ELR (cell line): ENCODE measurements at regions not wholly inside any gene's neighbourhood (a gene's known extent, or its start where the extent isn't known, plus 50 kb on each side); places are given as distances from the start of the nearest gene placed in this dataset.
A peak's percentile ranks its signal among the peaks of the same experiment; 100 is the strongest.

Source experiments
- DNase-seq: peaks from one replicate; pipeline ENCODE4 v3.0.0-alpha.2; 2015; ENCODE audit warnings: low read depth

DNA sequence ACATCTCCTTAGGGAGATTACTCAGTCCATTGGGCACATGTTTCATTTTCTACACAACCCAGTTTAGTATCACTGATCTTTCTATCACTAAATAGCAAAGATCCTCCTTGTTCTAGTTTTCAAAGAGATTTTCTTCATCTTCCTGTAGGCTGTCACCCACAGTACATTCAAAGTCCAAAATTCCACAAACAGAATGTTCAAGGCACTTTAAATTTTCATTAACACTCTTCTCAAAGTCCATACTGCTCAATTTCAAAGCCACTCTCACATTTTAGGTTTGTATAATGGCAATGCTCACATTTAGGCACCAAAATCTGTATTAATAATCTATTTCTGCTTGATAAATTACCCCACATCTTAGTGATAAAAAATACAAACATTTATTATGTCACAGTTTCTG lies 152.8 kb downstream of the FSIP2 start:
- DNase-seq = no peak

DNA sequence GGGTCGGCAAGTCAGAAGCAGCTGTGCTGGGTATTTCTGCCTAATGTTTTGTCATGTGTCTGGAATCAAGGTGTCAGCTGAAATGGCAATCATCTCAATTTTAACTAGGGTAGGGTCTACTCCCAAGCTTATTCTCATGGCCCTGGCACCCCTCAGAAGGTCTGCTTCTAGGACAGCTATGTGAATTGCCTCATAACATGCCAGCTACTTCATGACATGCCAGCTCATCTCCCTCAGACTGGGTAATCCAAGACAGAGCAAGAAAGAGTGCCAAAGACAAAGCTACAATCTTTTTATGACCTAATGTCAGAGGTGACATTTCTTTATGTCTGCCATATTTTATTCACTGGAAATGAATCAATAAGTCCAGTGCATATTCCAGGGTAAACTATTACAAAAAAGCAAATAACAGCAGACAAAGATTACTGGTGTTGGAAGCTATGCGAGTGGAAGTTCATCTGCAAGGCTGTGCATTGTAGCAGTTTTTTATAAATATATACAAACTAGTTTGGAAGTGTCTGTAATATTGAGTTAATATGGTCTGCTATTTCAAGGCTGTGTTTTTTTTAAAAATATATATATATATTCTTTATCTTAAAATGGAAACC lies 153.3 kb downstream of the FSIP2 start:
- DNase-seq = no peak

- no peak for DNase-seq
These were observed 153.9 kb downstream of the FSIP2 start for GRCh38 chr2:185892484-185892883.

DNA sequence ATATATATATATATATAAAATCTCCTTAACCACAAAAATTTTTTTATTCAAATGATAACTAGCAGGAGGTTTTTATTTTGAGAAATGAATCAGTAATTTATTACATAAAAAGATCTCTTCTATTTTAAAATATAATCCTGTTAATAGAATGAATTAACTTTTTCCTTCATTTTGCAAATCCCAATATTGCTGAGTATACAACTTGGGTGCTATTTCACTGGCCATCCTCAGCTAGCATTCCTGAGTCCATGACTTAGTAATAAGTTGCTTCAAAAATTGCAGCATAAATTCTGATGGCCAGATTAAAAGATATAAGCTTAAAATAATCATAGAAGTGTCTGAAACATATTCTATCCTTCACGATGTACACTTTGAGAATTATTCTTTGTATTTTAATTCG lies 155.6 kb downstream of the FSIP2 start:
- DNase-seq = no peak

DNA sequence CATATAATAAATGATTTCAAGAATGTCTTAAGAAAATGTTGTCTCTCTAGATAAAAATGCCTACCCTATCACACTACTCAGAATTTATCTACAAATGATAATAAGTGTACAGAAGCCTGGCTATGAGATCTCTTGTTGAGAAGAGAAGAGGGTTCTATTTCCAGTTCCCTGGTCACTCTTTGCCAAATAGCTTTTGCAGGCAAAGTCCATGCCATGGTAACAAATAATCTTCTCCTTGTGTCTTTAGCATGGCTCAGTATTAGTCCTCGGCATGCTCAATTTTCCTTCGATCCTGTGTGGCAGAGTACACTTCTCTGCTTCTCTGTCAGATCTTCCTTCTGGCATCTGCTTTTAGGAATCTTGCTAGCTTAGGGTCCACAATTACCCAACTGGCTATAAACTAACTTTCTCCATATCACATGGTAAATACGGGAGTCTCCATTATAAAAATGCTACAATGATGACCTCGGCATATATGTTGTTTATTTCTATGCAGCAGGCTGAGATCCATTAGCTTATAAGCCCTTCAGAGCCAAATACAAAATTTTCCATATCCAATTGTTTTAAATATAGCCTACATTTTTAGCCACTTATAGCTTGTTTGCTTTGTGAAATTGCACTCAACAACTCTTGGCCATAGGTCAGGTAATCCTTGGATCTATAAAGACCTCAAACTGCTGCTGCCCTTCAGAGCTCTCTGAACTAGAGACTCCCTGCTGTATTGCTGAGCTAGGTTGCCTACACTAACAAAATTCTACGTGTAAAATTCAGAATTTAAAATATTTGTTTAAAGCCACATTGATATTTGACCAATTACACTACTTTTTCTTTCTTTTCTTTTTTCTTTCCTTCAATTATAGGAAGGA lies 157.5 kb downstream of the FSIP2 start:
- no peak for DNase-seq

GRCh38 chr2:185899366-185899765 lies 160.8 kb downstream of the FSIP2 start:
- no peak for DNase-seq

DNA sequence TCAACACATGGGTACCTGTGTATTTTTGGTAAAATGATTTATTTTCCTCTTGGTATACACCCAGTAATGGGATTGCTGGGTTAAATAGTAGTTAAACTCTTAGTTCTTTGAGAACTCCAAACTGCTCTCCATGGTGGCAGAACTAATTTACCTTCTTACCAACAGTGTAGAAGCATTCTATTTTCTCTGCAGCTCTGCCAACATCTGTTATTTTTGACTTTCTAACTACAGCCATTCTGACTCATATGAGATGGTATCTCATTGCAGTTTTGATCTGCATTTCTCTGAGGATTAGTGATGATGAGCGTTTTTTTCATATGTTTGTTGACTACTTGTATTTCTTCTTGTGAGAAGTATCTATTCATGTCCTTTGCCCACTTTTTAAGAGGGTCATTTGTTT lies 180.6 kb downstream of the FSIP2 start:
- peak; percentile 52 for DNase-seq

- DNase-seq = no peak
These were observed 182.6 kb downstream of the FSIP2 start for GRCh38 chr2:185921048-185921756.

DNA sequence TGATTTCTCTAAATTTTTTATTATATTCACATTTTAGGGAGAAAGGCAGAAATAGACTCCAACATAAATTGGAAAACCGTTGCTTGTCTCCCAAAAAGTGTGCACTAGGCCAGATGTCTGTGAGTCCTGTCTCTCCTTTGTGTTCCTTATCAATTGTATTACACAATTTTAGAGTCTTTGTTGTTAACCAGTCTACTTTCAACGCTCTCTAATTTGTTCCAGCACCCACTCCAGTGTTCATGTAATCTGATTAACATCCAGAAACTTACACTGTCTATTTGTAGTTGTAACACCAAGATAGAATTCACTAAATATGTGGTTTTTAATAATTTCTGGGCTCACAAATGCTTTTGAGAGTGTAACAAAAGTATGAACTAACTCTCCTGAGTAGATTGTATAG lies 195.6 kb downstream of the FSIP2 start:
- no peak for DNase-seq

- no peak for DNase-seq
These were observed 201.3 kb downstream of the FSIP2 start for GRCh38 chr2:185939858-185940257.

DNA sequence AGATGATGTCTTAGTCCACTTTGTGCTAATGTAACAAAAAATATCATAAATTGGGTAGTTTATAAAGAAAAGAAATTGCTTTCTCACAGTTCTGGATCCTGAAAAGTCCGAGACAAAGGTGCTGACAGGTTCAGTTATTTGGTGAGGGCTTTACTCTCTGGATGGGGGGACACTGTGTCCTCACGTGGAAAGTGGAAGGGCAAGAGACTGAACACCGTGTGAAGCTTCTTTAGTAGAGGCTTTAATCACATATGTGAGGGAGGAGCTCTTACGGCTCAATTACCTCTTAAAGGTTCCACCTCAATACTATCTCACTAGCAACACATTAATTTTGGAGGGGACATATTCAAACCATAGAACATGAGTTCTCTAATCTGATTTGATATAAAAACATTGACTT lies 204.3 kb downstream of the FSIP2 start:
- no peak for DNase-seq

DNA sequence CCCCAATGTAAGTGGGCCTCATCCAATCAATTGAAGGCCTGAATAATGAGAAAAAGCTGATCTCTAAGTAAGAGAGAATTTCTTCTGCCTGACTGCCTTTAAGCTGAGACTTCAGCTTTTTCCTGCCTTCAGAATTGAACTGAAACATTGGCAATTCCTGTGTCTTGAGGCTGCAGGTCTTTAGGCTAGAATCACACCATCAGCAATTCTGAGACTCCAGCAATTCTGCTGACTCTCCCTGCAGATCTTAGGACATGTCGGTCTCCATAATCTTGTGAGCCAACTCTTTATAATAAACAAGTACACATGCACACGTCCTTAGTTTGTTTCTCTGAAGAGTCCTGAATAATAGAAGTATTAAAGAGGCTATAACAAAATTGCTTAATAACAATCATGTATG lies 209.1 kb downstream of the FSIP2 start:
- DNase-seq = no peak

DNA sequence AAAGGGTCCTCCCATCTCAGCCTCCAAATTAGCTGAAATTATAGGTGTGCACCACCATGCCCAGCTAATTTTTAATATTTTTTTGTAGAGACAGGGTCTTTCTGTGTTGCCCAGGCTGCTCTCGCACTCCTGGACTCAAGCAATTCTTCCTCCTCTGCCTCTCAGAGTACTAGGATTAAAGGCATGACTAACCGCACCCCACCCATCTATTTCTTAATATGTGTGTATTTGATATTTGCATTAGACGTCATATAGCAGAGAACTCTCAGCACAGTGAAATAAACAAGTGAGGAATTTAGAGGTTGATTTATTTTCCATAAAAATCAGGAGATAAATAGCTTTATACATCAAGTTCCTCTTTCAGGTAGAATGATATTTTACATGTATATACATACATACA lies 213.5 kb downstream of the FSIP2 start:
- DNase-seq = no peak

- DNase-seq = no peak
These were observed 215.8 kb downstream of the FSIP2 start for GRCh38 chr2:185954389-185954788.

DNA sequence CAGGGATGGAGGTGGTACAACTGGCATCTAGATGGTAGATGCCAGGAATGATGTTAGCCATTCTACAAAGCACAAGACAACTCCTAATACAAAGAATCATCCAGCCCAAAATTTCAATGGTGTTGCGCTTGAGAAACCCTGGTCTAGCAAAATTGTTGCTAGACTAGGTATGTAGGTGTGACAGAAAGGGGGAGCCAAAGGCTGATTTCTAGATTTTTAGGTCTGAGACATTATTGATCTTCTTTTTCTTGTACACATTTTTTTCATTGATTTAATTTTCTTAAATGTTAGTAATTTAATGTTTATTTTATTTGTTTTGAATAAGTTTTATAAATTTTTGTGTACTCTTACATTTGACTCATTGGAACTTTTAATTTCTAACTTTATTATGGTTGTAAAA lies 216.4 kb downstream of the FSIP2 start:
- no peak for DNase-seq

DNA sequence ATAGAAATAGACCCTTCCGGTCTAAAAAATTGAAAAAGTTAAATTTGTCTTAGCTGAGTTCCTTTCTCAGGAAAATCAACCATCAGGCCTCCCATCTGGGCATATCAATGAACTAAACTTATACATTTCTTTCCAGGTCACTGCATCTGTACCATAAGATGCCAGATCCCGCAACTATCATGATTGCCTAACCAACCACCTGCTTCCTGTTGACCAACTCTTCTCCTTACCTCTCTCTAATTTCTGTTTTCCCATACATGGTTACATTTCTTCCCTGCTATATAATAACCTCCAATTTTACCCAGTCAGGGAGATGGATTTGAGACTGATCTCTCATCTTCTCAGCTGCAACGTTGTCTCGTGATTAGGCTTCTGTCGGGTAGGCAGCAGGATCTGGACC lies 228.7 kb downstream of the FSIP2 start:
- DNase-seq = no peak

DNA sequence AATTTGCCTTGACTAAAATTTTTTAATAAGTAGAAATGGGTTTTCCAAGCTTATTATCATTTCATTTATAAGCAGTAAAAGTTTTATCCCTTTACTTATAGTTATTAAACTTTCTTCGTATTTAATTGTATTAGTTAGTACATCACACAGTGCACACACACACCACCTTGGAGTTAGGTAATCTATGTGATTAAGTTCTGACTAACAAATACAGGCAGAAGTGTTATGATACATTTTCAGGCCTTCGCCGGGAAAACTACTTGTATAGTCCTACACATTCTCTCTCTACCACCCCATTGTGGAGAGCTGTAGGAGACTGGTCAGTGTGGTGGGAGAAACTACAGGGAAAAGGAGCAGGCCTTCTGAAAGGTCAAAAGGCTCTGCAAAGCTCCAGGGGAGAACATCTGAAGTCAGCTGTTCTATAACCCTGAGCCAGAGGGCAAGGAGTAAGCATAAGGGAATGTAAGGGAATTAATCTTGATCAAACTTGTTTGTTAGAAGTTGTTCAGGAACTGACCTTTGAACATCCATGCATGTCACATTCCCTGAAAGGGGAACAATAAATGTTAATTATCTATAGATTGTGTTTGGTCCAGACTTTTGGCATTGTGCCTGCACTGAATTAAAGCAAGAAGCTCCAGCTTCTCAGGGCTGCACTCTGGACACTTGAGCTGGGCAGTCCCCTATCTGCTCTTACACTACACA lies 231.7 kb downstream of the FSIP2 start:
- DNase-seq = no peak

GRCh38 chr2:185978634-185979407 lies 240.2 kb downstream of the FSIP2 start:
- peak; percentile 85 for DNase-seq

- DNase-seq = peak; percentile 75
These were observed 241.0 kb downstream of the FSIP2 start for GRCh38 chr2:185979546-185980071.

DNA sequence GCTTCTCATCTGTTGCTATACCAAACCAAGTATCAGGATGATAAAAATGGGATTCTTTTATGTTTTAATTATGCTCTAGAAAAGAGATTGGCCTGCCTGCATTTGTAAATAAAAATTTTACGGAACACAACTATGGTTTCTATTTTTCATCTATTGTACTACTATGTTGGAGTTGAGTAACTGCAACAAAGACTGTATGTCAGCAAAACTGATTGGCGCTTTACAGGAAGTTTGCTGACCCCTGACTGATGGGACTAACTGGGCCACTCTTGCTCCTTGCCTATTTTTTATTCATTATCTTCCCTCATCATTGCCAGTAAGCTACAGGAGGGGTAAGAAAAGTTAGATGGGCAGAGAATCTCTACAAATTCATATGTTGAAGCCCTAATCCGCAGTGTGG lies 242.3 kb downstream of the FSIP2 start:
- no peak for DNase-seq

GRCh38 chr2:185984670-185985069 lies 246.1 kb downstream of the FSIP2 start:
- peak; percentile 31 for DNase-seq
